Endometrial microvascular endothelial cells (primary cell): ENCODE measurements at regions not wholly inside any gene's neighbourhood (a gene's known extent, or its start where the extent isn't known, plus 50 kb on each side); places are given as distances from the start of the nearest gene placed in this dataset.

Experiments
- in situ Hi-C: cut with HindIII; loops from 2 replicates; pipeline ENCODE4 v1.10.0; 2017; ENCODE audit warnings: low sequenced_read_pairs, low pct_unique_long_range_greater_than_20kb; ENCODE audit errors: inconsistent ontology term

DNA sequence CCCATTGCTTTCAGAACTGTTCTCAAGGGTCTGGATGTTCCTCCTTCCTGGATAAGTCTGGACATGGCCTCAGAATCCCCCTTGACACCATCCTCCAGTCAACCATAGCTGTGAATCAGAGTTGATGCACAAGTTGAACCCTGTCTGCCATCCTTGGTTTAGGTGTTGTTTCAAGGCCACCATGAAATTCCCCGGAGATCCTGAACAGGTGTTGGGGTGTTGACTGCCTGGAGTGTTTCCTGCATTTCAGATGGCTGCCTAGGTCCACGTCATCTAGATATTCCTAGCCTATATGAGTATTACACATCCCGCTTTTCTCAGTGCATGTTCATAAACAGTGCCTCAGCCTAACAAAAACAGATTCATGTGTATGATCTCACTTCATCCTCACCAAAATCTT is 86.7 kb upstream of the PWP1 start:
- in situ Hi-C loops, result no loop called here

DNA sequence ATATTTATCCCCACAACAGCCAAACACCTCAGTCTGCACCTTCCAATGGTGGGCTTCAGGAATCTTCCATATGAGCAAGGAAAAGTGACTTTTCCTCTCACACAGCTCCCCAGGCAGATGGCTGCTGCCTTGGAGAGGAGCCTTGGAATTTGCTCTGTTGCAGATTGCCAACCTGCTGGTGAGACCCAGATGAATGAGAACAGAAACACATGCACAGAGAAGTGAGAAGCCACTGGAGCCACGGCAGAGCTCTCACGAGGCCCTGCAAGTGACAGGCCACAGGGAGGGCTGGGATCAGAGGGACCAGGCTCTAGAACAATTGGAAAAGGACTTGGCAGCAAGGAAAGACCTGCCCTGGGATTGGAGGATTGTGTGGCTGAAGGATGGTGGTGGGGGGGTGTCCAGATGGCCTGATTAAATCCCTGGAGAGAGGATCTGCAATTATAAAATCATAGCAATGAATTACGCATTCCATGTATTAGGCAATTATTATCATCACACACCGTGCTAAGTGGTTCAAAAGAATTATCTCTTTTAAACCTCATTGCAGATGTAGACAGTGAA is 84.9 kb upstream of the PWP1 start:
- in situ Hi-C loops, result loop anchor here (25.0 kb wide), 1 partner anchor 463 kb away; no protein-coding TSS in a partner anchor

GRCh38 chr12:107602446-107602845 is 83.2 kb upstream of the PWP1 start:
- in situ Hi-C loops, result loop anchor here (25.0 kb wide), 1 partner anchor 465 kb away; no protein-coding TSS in a partner anchor

GRCh38 chr12:107605293-107605692 is 80.3 kb upstream of the PWP1 start:
- in situ Hi-C loops, result loop anchor here (25.0 kb wide), 1 partner anchor 468 kb away; no protein-coding TSS in a partner anchor

DNA sequence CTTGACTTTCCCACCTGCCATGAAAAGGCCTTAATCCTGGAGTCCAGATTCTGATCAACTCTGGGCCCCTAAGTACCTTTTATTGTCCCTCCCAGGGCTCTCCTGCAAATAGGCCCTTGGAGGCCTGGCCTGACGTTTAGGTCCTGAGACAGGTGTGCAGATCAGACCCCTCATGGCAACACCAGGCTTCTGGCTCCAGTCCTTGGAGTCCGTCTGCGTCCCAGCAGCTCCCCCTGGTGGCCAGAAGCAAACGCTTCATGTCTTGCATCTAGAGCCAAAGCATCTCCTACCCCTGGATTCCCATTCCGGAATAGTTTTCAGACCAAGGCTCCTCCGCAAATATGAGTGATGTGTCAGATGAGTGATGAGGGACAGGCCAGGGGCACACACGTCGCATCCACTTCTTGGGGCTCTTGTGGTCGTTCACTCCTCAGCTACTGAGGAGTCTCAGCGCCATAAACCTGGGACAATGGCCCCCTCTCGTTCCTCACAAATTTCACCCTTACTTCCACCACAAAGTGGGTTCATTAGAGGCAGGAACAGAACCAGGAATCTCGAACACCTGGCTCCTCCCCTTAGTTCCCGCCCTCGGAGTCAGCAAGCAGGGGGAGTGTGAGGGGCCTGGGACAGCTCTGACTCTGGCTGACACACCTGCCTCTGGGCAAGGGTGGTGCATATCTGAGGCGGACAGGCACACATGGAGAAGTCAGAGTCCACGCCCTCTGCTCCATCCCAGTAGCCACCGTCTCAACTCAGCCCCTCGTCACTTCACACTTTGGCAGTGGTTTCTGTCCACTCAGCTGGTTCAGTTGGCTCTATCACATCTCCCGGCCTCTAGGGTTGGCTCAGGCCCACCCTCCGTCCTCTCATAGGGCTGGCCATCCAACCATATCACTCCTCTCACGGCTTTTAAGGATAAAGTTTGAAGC is 77.9 kb upstream of the PWP1 start:
- in situ Hi-C loops, result loop anchor here (25.0 kb wide), 1 partner anchor 470 kb away; no protein-coding TSS in a partner anchor

DNA sequence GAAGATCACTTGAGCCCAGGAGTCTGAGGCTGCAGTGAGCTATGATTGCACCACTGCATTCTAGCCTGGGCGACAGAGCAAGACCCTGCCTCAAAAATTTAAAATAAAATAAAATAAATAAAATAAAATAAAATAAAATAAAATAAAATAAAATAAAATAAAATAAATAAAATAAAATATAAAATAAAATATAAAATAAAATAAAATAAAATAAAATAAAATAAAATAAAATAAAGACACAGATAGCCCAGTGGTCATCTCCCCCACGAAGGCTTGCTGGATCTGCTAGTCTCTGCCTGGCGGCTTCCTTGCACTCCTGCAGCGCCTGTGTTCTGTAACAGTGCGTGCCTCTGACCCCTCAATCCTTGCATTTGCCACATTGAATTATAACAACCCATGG is 76.8 kb upstream of the PWP1 start:
- in situ Hi-C loops, result loop anchor here (25.0 kb wide), 1 partner anchor 471 kb away; no protein-coding TSS in a partner anchor

DNA sequence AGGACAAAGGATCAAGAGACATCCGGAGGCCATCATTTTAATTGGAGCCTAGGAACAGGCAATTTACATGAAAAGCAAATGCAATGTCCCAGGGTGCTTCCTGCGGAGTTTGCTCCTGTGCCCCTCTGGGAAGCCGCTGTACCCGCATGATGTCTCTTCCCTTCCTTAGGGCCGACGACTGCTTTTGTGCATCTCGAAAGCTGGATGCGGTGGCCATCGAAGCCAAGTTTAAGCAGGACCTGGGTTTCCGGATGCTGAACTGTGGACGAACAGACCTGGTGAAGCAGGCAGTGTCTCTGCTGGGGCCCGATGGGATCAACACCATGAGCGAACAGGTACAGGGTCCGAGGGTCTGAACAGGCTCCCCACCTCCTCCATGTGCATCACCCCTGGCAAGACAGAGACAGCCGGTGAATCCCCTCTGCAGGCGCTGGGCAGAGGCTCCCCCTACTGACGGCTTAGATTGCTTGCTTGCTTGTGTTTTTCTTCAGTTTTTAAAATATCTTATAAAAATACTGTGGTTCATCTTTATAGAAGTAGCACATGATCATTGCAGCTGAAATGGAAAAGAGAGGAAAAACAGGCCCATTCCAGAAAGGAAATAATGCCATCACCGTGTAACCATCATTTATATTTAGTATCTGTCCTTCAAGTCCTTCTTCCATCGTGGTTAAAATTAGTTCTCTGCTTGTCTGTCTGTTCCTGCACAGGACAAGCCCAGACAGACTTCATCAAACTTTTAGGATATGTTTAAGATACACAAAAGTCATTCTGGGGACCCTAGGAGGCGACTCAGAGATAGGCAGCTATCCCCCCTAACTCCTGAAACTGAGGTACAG is 75.4 kb upstream of the PWP1 start:
- in situ Hi-C loops, result loop anchor here (25.0 kb wide), 1 partner anchor 473 kb away; no protein-coding TSS in a partner anchor

DNA sequence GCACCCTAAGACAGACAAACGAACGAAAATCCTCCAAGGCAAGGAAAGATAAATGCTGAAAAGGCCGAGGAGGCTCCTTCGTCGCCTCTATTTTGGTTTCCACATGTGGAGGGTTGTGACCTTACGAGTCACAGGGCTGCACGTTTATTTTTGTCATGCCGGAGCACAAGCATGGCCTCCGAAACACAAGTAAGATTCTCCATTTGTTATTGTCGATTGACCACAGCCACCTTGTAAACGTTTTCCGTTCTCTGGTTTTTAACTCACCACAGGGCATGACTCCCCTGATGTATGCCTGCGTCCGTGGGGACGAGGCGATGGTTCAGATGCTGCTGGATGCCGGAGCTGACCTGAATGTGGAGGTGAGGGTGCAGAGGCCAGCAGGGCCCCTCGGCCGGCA is 73.1 kb upstream of the PWP1 start:
- in situ Hi-C loops, result loop anchor here (25.0 kb wide), 1 partner anchor 475 kb away; no protein-coding TSS in a partner anchor

- in situ Hi-C loops, result loop anchor here (25.0 kb wide), 1 partner anchor 480 kb away; no protein-coding TSS in a partner anchor
Measured at GRCh38 chr12:107616941-107617340, 68.7 kb upstream of the PWP1 start.

DNA sequence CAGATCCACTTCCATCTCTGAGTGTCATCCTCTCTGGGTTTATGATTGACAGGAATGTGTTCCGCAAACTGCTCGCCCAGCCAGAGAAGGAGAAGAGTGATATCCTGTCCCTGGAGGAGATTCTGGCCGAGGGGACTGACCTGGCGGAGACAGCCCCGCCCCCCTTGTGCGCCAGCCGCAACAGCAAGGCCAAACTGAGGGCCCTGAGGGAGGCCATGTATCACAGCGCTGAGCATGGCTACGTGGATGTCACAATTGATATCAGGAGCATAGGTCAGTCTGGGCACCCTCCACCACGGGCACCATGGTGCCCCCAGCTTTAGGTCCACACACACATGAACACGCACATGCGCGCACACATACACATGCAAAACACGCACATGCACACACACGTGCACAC is 67.5 kb upstream of the PWP1 start:
- in situ Hi-C loops, result loop anchor here (25.0 kb wide), 1 partner anchor 481 kb away; no protein-coding TSS in a partner anchor

DNA sequence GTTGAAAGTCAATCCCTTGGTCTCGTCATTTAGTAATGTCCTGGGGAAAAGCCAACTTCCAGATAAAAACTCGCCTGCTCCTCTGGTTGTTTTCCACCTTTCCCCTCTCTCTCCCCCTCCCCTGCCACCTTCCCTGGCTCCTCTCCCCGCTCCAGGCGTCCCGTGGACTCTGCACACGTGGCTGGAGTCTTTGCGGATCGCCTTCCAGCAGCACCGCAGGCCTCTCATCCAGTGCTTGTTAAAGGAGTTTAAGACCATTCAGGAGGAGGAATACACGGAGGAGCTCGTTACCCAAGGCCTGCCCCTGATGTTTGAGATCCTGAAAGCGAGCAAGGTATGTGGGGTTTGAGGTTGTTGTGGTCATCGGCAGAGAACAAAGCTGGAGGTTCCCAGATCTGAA is 65.8 kb upstream of the PWP1 start:
- in situ Hi-C loops, result loop anchor here (25.0 kb wide), 1 partner anchor 483 kb away; no protein-coding TSS in a partner anchor

DNA sequence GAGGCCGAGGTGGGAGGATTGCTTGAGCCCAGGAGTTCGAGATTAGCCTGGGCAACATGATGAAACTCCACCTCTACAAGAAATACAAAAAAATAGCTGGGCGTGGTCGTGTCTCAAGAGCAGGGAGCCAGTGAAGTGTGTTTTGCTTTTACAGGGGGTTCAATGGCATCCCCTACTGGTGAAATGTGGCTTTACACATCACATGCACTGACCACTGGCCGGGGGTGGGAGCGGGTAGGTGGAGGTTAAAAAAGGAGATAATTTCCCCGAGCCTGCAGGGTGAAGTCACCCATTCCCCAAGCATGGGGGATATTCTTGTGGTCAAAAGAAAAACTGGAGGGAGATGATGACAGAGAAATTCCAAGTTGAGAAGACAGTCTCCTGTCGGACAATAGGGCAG is 63.6 kb upstream of the PWP1 start:
- in situ Hi-C loops, result loop anchor here (25.0 kb wide), 1 partner anchor 485 kb away; no protein-coding TSS in a partner anchor

DNA sequence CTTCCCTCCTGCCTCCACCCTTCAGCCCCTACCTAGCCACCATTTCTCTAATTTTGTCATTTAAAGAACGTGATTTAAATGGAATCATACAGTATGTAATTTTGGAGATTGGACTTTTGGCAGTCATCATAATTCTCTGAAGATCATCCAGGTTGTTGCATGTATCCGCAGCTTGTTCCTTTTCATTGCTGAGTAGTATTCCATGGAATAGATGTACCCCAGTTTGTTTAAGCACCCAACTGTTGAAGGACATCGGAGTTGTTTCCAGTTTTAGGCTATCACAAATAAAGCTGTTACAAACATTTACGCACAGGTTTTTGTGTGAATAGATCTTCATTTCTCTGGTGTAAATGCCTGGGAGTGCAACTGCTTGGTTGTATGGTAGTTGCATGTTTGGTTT is 61.1 kb upstream of the PWP1 start:
- in situ Hi-C loops, result loop anchor here (25.0 kb wide), 1 partner anchor 487 kb away; no protein-coding TSS in a partner anchor

GRCh38 chr12:107631715-107632114 is 53.9 kb upstream of the PWP1 start:
- in situ Hi-C loops, result no loop called here

- in situ Hi-C loops, result no loop called here
Measured at GRCh38 chr12:107632246-107632645, 53.4 kb upstream of the PWP1 start.

GRCh38 chr12:107634530-107634929 is 51.1 kb upstream of the PWP1 start:
- in situ Hi-C loops, result no loop called here

DNA sequence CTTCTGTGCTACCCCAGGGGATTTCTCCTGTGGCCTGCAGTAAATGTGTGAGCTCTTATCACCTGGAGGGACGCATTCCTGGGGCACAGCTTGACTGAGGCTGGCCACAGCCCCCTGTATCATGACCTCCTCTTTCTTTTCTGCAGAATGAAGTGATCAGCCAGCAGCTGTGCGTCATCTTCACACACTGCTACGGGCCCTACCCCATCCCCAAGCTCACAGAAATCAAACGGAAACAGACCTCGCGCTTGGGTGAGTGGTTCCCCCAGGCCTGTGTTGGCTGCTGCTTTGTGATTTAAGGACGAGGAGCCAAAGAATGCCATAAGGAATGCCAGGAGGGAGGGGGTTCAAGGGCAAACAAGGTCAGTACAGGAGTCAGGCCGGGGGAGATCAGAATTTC is 50.5 kb upstream of the PWP1 start:
- in situ Hi-C loops, result no loop called here
